HG03025 (cell line): ENCODE measurements at regions not wholly inside any gene's neighbourhood (a gene's known extent, or its start where the extent isn't known, plus 50 kb on each side); places are given as distances from the start of the nearest gene placed in this dataset.
"Not testable (repeated sequence)": the region's sequence is repeated elsewhere in the genome, so short reads cannot be mapped to it uniquely, and the experiment has no call there.

ENCODE experiments used
- ATAC-seq: cut with Tn5 transposase; IDR thresholded peaks from one replicate; pipeline ENCODE4 v1.9.1; 2021; ENCODE audit warnings: mild to moderate bottlenecking, moderate library complexity; ENCODE audit not compliant: unreplicated experiment, low FRiP score

GRCh38 chr10:87300163-87300562, 57.4 kb upstream of the NUTM2D start:
- not testable (repeated sequence) for ATAC-seq

GRCh38 chr10:87301466-87302115, 56.0 kb upstream of the NUTM2D start:
- ATAC-seq: peak; percentile 78

GRCh38 chr10:87302132-87302531, 55.4 kb upstream of the NUTM2D start:
- ATAC-seq: not testable (repeated sequence)

- not testable (repeated sequence) for ATAC-seq
Observed at GRCh38 chr10:87303707-87304106, 53.8 kb upstream of the NUTM2D start.

- ATAC-seq: not testable (repeated sequence)
Observed at GRCh38 chr10:87306681-87307080, 50.9 kb upstream of the NUTM2D start.
